ENCODE measurements at regions not wholly inside any gene's neighbourhood (a gene's known extent, or its start where the extent isn't known, plus 50 kb on each side); places are given as distances from the start of the nearest gene placed in this dataset.

GRCh38 chr5:62043289-62044280 lies 262.4 kb upstream of the KIF2A start:
- TF ChIP-seq CTCF (IDR thresholded peaks at IDR 0.05), result no peak
- no peak for TF ChIP-seq POLR2A (IDR thresholded peaks at IDR 0.05)

Measured in lower leg skin (tissue), 3 donors.